ELF-1 (cell line): ENCODE measurements at regions not wholly inside any gene's neighbourhood (a gene's known extent, or its start where the extent isn't known, plus 50 kb on each side); places are given as distances from the start of the nearest gene placed in this dataset.
"Not testable (repeated sequence)": the region's sequence is repeated elsewhere in the genome, so short reads cannot be mapped to it uniquely, and the experiment has no call there.

Source experiments
- DNase-seq: peaks from one replicate; pipeline ENCODE4 v3.0.0-alpha.2; 2016; ENCODE audit warnings: low read depth, low spot score

DNA sequence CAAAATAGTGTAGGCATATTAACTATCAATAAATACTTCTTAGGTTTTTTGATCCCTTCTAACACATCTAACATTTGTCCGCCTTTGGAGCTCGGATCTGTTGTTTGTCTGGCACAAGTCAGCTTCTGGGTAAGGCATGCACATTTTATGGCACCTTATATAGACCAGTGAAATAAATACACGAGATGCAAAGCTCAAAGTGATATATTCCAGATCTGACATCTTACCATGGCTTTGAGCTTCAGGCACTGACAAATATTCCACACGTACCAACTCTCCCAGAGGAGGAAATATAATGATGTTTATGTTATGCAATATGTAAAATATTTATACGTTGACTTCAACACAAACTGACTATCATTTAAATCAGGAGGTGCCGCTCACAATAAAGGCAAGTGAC, 430.1 kb upstream of the SMIM21 start:
- no peak for DNase-seq

DNA sequence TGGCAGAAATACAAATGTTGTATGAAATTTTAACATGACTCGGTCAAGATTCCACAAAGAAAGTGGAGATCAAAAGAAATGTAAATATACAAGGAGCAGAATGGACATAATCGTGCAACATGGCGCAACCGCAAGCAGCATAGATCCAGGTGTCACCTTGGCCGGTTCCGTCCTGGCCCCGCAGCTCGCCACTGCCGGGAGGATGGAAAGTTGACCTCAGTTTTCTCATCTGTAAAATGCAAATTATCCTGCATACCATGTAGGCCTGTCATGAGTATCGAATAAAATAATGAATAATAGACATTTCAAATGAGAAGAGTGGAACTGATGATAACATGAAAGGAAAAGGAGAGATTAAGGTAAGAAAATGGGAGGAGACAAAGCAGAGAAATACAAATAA, 427.3 kb upstream of the SMIM21 start:
- no peak for DNase-seq

DNA sequence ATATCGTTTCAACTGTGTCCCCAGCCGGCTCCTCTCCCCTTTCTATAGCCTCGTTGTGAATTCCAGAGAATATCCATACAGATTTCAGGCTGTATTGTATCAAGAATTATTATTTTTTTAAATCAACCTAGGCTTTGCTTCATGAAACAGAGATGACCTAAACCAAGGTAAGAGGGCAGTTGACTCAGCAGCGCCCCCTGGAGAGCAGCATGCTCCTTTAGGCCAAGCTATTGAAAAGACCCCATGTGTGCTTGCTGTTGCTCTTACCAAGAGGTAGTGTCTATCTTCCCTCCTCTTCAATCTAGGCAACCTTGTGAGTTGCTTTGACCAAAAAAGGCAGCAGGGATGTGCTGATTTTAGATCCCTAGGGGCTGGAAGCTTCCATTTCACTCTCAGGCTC, 426.7 kb upstream of the SMIM21 start:
- DNase-seq, result peak; percentile 56

DNA sequence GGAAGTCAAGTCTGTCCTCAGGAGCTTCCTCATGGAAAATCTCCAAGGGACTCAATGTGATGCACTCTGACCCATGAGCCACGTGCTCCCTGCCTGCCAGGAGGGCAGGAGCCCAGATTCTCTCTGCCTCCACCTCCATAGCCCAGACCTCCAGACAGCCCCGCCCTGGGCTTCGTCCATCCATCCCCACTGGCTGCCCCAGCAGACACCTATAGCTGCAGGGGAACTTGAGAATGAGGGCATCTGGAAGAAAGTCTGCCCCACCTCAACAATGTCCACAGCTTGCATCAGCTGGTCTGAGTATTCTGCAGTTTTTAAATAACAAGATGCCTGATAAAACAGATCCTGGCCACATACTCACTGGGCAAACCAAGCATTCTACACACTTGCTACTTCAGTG, 418.8 kb upstream of the SMIM21 start:
- no peak for DNase-seq

DNA sequence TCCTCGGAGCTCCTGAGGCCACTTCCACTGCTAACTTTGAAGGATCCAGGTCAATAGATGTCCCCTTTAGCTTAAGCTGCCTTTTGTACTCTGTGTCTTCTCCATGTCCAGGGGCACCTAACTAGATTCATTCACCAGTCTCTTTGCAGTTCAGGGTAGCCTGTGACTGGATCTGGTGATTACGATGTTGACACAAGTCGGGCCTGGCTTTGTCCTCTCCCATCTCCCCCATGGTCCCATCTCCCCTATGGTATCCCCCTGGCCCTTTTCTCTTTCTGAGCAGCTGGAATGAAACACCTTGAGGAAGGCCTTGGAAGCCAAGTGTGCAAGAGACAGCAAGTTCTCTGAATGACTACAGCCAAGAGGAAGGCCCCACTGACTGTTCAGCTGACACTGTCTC, 417.9 kb upstream of the SMIM21 start:
- DNase-seq, result no peak

DNA sequence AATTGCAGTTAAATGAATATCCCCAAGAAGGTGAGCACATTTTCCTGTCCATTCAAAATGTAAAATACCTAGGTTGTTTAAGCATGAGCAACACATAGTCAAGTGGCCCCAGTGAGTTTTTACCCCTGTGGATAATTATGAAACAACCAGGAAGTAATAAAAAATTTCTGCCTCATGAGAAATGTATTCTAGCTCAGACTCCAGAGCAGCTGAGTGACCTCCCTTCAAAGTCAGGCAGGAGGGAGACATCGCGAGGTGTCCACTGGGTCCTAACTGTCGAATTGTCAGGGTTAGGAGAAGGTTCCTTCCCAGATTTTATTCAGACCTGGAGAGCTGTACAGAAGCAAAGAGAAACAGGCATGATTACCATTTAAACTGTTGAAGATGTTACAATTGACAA, 416.6 kb upstream of the SMIM21 start:
- no peak for DNase-seq

DNA sequence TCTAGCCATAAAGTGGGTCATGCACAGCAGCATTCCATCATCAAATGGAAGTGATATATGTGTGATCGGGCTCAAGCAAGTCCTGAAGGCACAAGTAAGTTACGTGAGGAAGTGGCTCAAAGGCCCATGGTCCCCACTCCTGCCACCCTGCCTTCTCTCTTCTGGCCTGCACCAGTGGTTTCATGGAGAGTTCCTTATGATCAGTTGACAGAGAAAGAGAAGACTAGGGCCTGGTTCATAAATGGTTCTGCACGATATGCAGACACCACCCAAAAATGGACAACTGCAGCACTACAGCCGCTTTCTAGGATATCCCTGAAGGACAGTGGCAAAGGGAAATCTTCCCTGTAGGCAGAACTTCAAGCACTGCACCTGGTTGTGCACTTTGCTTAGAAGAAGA, 412.6 kb upstream of the SMIM21 start:
- no peak for DNase-seq

DNA sequence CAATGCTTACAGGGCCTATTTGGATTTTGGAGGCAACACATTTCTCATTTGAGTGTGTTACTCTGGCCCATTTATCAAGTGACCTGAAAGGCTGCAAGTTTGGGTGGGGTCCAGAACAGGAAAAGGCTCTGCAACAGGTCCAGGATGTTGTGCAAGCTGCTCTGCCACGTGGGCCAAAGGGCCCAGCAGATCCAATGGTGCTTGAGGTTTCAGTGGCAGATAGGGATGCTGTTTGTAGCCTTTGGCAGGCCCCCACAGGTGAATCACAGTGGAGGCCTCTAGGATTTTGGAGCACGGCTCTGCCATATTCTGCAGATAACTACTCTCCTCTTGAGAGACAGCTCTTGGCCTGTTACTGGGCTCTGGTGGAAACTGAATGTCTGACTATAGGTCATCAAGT, 412.2 kb upstream of the SMIM21 start:
- not testable (repeated sequence) for DNase-seq

DNA sequence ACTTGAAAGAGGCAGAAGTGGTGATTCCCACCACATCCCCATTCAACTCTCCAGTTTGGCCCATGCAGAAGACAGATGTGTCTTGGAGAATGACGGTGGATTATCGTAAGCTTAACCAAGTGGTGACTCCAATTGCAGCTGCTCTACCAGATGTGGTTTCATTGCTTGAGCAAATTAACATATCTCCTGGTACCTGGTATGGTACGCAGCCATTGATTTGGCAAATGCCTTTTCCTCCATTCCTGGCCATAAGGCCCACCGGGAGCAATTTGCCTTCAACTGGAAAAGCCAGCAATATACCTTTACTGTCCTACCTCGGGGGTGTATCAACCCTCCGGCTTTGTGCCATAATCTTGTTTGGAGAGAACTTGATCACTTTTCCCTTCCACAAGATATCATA, 411.5 kb upstream of the SMIM21 start:
- DNase-seq, result no peak

DNA sequence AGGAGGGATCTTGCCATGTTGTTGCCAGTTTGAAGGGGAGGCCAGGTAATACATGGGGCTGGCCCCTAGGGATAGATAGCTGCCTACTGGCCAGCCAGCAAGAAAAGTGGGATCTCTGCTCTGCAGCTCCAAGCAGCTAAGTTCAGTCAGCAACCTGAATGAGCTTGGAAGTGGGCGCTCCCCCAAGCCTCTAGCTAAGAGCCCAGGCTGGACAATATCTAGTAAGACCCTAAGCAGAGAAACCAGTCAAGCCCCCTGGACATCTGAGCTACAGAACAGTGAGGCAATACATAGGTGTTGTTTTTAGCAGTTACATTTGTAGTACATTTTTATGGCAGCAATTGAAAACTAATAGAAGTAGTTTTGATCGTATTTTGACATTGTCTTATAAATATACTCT, 409.8 kb upstream of the SMIM21 start:
- no peak for DNase-seq

DNA sequence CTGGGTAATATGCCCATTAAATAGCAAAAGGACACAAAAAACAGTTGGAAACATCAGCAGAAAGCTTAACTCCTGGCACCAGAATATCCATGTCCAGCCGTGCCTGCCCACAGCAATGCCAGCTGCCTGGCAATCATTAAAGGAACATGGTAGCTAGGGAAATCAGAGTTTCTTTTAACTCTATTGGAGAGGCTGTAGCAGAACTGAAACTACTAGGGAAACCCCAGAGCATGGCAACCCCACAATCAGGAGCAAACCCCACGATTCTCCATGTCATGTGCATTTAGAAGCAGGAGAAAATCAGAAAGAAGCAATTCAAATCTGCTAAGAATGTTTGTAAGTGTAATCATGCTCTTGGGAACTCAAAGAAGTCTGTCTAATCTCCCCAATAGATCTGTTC, 409.0 kb upstream of the SMIM21 start:
- DNase-seq, result no peak

DNA sequence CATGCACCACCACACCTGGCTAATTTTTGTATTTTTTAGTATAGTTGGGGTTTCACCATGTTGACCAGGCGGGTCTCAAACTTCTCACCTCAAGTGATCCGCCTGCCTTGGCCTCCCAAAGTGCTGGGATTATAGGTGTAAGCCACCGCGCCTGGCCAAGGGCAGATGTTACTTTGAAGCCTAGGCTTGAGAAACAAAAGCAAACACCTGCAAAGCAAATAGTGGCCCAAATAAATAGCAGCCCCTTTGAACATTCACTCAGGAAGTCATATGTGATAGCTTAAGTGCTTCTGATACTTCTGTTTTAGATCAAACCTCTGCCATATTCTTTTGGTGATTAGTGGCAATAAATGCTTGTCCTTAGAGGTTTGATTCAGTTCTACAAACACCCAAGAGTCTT, 404.5 kb upstream of the SMIM21 start:
- DNase-seq, result no peak

DNA sequence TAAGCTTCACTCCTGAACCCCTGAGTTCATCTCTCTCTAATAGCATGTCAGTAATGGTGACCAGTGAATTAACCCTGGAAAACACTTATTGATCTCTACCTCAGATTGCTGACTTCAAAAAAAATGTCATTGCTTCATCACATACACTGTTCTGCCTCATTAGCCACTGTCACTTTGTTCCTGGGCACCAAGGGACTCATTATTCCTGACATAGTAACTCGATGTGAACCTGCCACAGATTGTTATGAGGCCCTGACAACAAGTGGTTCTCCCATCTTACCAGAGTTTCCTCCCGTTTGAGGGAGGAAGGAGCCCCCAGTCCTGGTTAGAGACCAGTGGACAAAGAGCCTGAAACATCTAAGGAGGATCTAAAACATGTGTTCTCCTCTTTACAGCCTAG, 403.3 kb upstream of the SMIM21 start:
- no peak for DNase-seq

DNA sequence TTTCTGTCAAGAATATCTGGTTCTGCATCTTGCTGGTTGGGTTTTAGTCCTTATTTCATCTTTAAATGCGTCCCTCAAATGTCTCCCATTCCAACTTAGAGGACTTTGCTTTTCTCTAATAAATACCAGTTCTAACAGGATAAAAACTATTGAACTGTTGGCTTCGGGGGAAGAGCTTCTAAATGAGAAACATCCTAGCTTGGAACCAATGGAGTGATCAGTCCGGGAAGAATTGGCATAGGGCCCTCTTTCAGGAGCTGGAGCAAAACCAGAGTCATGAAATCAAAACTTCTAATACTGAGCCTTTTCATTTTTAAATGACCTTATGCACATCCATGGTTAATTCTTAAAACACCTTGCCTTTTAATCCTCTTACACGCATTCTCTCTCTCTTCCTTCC, 401.6 kb upstream of the SMIM21 start:
- no peak for DNase-seq

DNA sequence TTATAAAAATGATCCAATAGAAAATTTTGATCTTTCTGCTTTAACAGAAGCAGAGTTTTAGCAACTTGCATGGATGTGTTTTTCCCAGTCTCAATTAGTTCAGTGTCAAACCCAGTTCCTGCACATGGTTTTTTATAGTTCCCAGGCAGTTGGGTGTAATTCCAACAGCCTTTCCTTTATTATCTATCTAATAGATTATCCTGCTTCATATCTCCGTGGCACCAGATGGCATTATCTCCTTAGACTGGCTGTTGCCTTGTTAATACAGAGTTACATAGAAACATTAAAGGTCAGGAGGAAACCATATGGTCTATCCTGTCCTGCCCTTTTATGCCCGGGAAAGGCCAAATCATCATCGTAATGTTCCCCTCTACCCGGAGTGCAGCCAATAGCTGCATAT, 400.9 kb upstream of the SMIM21 start:
- no peak for DNase-seq

DNA sequence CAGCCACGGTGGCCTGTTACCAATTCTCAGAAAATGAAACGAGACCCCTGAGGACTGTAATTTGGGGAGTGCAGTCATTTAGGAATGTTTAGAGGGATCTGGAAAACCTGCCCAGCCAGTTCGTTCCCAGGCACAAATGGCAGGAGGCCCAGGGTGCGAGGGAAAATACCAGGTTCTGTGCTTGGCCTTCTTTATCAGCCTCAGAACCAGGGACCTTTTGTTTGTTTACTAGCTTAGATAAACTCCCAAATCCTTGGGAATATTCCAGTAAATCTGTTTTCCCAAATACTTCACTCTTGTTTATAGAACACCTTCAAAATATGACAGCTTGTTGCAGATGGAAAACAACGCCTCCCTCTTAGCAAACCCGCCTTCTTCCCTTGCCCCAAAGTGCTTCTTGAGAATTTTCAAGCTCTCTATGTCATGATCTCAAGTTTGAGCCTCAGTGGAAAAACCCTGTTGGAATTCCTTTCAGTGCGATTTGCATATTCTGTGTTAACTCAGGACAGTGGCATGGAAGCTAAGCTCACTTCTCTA, 400.3 kb upstream of the SMIM21 start:
- DNase-seq, result peak; percentile 90

DNA sequence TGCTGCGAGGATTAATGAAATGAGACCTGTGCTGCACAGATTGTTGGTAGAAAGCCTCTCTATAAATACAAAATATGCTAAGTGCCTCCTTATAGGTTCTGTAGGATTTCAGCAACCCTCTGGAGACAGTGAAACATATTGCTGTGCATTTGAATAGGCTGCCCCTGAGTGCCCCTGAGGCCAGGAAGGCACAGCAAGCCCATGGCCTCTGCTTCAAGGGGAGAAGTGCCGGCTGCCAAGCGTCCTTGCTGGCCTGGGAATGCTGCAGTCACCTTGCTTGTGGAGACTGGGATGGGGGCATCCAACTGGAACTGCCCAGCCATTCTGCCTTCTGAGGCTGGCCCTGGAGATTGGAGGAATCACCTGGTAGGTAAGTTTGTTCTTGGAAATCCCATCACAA, 397.2 kb upstream of the SMIM21 start:
- DNase-seq, result peak; percentile 67

DNA sequence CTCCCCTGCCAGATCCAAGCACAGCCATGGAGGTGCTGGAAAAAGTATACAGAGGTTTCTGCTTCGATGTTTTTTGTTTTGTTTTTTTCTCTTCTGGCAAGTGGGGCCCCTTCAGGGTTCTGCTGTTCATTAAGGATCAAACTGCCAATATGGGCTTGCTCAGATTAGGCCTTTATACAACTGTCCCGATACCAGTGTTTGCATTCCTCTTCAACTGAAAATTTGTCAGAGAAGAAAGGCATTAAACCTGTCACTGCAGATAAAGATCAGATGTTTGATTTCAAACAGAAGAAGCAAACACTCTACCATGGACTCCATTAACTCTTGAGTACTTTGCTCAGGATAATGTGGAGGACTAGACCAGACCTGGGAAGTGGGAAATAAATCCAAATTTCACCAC, 396.0 kb upstream of the SMIM21 start:
- peak; percentile 52 for DNase-seq

DNA sequence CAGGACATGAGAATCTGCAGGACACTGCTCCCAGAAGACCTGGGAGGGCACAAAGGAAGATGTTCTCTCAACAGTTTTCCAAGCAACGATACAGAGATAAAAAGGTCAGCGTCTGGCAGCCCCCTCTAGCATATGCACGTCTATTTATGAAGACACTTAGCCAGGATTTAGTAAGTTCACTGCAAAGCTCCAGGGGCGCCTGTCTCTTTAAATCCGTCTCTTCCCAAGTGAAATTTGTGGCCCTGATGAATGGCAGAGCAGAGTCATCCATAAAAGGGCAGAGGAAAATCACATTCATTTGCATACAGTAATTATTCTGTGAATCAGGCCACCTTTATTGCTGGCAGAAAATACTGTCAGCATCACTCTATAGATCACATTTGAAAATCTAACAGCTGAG, 390.9 kb upstream of the SMIM21 start:
- no peak for DNase-seq

DNA sequence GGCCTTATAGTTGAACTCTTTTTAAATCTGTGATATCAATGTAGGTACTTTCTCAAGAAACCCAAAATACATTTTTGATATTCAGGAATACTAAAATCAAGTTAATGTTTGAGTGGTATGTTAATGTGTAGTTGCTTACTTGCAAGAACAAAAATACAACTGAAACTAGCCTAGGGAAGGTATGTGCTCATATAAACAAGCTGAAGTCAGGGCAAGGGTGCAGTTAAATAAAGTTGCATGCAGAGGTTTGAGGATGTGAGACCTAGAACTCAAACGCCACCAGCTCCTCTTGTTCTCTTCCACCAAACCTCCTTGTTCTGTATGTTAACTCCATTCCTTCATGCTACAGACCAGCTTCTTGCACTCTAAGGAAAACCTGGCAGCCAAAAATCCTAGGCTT, 388.3 kb upstream of the SMIM21 start:
- DNase-seq, result no peak

DNA sequence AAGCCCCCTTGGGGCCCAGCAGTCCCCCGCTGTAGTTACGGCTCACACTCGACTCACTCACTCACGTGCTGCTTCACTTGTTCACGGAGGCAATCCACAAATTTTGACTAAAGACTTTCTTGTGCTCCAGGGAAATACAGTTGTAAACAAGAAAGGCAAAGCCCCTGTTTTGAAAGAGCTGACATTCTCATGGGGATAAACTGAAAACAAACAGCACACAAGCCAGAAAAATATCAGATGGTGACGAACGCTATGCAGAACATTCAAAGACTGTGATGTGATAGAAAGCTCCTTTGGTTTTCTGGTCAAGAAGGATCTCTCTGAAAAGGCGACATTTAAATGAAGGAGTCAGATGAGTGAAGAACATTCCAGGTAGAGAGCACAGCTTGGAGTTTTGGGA, 385.3 kb upstream of the SMIM21 start:
- no peak for DNase-seq

DNA sequence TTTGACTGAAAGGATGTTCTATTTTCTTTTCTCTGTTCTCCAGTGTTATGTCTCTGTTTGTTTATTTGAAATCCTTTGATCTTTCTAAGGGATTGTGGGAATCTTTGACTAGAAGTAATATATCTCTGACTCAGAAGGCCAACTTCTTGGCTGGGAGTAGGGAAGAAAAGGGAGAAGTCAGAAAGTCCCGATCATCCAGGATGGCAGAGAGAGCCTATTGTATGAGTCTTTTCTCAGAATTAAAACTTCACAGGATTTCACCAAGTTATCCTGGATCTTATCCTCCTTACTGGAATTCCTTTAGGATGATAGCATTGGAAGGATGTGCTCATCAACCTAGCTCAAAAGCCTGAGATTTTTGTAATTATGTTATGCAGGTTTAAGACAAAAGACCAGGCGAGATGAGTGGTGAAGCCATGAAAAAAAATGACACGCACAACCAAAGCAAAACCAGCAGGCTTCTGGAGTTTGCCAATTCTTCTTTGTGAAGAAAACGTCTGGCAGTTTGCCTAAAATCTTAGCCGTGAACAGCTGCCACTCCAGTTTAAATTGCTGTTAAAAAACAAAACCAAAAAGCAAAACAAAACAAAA, 383.6 kb upstream of the SMIM21 start:
- no peak for DNase-seq

DNA sequence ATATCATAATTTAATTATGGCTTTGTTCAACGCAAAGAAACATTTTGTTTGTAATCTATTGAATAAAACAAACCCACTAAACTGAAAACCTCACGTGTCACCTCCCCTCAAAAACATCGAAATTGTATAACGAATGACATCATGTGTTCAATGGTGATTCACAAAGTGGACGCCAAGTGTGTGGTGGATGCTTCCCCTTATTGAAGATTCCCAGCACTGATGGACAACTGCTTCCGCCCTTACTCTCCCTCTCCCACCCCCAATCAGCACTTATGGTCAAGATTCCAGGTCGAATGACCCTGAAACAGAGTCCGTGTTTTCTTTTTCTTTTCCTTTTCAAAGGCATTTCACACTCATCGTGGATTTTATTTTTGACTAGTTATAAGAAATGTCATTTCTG, 383.0 kb upstream of the SMIM21 start:
- DNase-seq, result no peak

DNA sequence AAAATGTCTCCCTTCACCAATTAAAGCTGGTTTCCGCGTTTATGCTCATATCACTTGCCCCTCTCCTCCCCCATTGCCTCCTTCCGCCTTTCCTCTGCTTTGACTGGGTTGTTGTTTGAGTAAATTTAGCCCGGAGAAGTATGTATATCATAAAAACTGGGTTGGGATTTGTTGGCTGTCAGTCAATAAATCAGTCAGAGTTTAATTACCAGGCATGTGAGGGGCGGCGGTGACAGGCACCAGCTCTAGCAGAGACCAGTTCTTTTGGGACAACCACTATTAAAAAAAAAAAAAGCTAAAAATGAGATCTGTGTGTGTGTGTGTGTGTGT, 382.4 kb upstream of the SMIM21 start:
- DNase-seq, result no peak
